ENCODE measurements at regions not wholly inside any gene's neighbourhood (a gene's known extent, or its start where the extent isn't known, plus 50 kb on each side); places are given as distances from the start of the nearest gene placed in this dataset.
"Not testable (repeated sequence)": the region's sequence is repeated elsewhere in the genome, so short reads cannot be mapped to it uniquely, and the experiment has no call there.

DNA sequence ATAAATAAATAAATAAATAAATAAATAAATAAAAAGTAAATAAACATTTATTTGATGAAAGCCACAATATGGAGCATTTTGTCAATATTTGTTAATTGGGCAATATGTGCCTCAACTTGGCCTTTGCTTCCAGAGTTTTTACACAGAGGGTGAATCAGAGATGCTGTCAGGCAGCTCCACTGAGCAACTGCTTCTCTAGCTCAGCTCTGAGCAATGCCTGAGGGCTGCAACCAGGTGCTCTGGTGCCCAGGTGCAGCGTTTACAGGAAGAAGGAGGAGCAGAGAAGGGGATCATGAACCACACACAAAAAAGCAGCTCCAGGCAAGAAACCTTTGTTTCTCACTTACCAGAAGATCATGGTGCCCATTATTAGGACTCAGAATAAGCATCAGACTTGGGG lies 876.2 kb upstream of the AUTS2 start:
- TF ChIP-seq, protein P1, sequence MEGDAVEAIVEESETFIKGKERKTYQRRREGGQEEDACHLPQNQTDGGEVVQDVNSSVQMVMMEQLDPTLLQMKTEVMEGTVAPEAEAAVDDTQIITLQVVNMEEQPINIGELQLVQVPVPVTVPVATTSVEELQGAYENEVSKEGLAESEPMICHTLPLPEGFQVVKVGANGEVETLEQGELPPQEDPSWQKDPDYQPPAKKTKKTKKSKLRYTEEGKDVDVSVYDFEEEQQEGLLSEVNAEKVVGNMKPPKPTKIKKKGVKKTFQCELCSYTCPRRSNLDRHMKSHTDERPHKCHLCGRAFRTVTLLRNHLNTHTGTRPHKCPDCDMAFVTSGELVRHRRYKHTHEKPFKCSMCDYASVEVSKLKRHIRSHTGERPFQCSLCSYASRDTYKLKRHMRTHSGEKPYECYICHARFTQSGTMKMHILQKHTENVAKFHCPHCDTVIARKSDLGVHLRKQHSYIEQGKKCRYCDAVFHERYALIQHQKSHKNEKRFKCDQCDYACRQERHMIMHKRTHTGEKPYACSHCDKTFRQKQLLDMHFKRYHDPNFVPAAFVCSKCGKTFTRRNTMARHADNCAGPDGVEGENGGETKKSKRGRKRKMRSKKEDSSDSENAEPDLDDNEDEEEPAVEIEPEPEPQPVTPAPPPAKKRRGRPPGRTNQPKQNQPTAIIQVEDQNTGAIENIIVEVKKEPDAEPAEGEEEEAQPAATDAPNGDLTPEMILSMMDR (IDR thresholded peaks at IDR 0.05; ENCODE audit: low read depth, low read length): no peak
- DNase-seq (ENCODE audit: extremely low read depth, low read depth): no peak

DNA sequence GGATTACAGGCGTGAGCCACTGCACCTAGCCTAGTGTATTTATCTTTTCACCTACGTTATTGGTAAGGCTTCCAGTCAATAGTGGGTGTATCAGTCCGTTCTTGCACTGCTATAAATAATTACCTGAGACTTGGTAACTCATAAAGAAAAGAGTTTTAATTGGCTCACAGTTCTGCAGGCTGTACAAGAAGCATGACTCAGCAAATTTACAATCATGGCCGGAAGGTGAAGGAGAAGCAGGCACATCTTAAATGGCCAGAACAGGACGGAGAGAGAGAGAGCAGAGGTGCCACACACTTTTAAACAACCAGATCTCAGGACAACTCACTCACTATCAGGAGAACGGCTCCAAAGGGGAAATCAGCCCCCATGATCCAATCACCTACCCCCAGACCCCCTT lies 873.3 kb upstream of the AUTS2 start:
- DNase-seq (ENCODE audit: extremely low read depth, low read depth): no peak
- TF ChIP-seq, protein P1 (IDR thresholded peaks at IDR 0.05; ENCODE audit: low read depth, low read length): no peak

DNA sequence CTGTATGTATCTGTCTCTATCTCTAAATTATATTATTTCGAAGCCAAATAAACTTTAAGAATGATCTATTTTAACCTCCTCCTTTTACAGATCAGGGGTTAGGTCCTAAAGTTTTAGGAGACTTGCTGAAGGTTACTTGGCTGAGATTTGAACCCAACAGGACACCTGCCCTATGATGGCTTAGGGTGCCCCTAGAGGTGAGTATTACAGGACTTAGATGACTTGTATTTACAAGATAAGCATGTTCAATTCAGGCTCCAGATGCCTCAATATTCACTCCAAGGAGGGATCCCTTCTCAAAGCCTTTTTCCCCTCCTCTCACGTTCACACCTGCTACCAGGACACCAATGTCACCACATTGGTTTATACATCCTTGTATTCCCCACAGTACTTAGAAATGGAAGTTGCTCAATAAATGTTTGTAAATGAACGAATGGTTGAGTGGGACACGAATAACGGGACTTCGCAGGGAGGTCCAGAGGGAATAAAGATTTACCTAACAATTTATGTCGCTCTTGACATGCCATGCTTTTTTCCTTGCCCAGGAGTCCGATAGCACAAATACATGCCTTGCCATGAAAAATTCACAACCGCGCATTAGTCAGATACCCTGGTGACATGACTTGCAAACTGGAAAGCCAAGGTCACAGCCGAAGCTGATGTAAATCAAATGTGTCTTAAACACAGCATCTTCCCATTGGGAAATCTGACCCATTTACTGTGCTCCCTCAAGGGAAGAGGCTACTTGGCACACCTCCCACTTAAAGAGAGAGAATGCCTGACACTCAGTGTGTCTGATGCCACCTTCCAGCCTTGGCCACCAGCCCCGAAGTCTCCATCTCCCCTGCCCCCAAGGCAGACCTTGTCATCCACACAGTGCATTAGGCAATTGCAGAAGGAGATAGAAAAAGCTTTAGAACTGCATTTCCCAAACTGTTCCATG lies 872.2 kb upstream of the AUTS2 start:
- TF ChIP-seq, protein P1 (IDR thresholded peaks at IDR 0.05; ENCODE audit: low read depth, low read length): no peak
- DNase-seq (ENCODE audit: extremely low read depth, low read depth): no peak

DNA sequence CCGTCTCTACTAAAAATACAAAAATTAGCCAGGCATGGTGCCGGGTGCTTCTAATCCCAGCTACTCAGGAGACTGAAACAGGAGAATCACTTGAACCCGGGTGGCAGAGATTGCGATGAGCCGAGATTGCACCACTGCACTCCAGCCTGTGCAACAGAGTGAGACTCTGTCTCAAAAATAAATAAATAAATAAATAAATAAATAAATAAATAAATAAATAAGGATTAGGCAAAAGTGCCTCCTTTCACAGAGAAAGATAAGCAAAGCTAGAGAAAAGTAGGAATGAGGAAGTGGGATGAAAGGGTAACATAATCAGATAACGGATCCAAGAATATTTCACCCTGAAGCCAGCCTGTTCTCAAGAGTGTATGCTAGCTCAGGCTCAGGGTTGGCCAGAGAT lies 869.6 kb upstream of the AUTS2 start:
- DNase-seq (ENCODE audit: extremely low read depth, low read depth): not testable (repeated sequence)

DNA sequence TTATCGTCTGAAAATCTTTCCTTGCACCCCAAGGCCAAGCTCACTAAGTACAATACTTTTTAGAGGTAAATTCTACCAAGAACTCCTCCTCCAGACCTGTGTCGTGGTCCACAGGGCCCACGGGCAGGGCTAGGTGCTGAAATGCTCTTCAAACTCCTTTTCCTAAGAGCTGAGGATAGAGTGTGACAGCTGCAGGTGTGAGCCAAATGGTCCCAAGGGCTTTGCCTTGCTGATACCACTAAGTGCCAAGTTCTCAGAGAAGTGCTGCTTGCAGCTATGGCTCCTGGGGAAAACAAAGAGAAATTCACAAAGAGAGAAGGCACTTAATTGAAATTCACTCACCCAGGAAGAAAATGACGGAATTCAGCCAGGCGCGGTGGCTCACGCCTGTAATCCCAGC lies 868.9 kb upstream of the AUTS2 start:
- no peak for DNase-seq (ENCODE audit: extremely low read depth, low read depth)
- TF ChIP-seq, protein P1 (IDR thresholded peaks at IDR 0.05; ENCODE audit: low read depth, low read length): no peak

DNA sequence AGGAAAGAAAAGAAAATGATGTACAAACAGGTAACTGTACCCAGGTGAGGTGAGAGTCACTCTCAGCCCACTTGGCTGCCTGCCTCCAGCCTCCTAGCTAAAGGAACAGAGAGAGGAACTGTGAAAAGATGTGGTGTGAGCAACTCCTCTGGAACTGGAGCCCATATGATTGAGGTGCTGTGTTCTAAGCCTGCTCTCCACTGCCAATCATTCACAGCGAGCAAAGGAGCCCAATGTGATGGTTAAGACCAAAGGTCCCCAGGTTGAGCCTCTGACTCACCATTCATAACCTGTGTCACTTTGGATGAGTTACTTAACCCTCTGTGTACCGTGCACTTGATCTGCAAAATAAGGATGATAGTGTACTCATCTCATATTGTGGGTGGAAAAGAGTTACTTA lies 868.1 kb upstream of the AUTS2 start:
- TF ChIP-seq, protein P1 (IDR thresholded peaks at IDR 0.05; ENCODE audit: low read depth, low read length): no peak
- DNase-seq (ENCODE audit: extremely low read depth, low read depth): no peak

DNA sequence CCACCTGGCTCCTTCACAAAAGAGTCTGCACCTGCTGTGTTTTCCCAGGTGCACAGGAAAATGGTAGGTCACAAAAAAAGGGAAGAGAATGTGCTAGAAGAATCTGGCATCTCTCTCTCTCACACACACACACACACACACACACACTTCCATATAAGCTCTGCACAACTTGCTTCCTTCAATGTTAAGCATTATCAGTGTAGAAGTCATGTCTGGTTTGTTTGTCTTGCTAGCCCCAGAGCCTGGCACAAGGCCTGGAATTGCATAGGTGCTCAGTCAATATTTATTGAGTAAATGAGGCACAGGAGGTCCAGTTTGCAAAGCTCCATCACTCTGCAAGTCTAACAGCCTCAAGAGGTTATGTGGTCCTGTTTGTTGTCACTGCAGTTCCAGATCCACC lies 867.3 kb upstream of the AUTS2 start:
- DNase-seq (ENCODE audit: extremely low read depth, low read depth): no peak
- TF ChIP-seq, protein P1 (IDR thresholded peaks at IDR 0.05; ENCODE audit: low read depth, low read length): no peak

All from AG09319 (cell line).